OCI-LY7 (cell line): ENCODE measurements at regions not wholly inside any gene's neighbourhood (a gene's known extent, or its start where the extent isn't known, plus 50 kb on each side); places are given as distances from the start of the nearest gene placed in this dataset.
"Not testable (repeated sequence)": the region's sequence is repeated elsewhere in the genome, so short reads cannot be mapped to it uniquely, and the experiment has no call there.

Experiments
- BruUV-seq: library from RNA; stranded (reverse); fragments of 400-500 nt; replicated peaks from 2 replicates; lab custom pipeline; 2021; lab: Mats Ljungman, UMichigan
- CTCF ChIA-PET: fragments of 300-600 bp; sonication (Branson Sonifier 250); formaldehyde crosslinking; loops from one replicate; lab custom pipeline; 2022; ENCODE audit warnings: antibody characterized with exemption; ENCODE audit not compliant: unreplicated experiment; lab: Charles Lee
- POLR2A ChIA-PET: fragments of 300-600 bp; sonication (Branson Sonifier 250); formaldehyde crosslinking; loops from one replicate; lab custom pipeline; 2022; ENCODE audit warnings: antibody characterized with exemption; lab: Charles Lee
- DNase-seq: peaks from one replicate; pipeline ENCODE4 v3.0.0-alpha.2; 2015; ENCODE audit warnings: low spot score
- H2AFZ ChIP-seq: fragments of 200-600 bp; sonication (generic), shearing (Covaris generic); 2 replicates; pipeline ENCODE4 v1.6.1; 2014; ENCODE audit warnings: mild to moderate bottlenecking, antibody characterized with exemption, low read length, moderate library complexity
- H3K27ac ChIP-seq: fragments of 200-600 bp; sonication (generic); 2 replicates; pipeline ENCODE4 v1.5.1; 2014; ENCODE audit warnings: mixed run types, low read depth, mild to moderate bottlenecking, moderate library complexity, low read length, inconsistent platforms; ENCODE audit not compliant: poor library complexity, severe bottlenecking
- H3K36me3 ChIP-seq: fragments of 200-600 bp; sonication (generic); 2 replicates; pipeline ENCODE4 v1.6.1; 2014; ENCODE audit warnings: mild to moderate bottlenecking, antibody characterized with exemption, low read length, moderate library complexity, mixed read lengths; ENCODE audit not compliant: insufficient read depth
- H3K4me1 ChIP-seq: fragments of 200-600 bp; sonication (generic); 2 replicates; pipeline ENCODE4 v1.5.1; 2014; ENCODE audit warnings: mild to moderate bottlenecking, low read length; ENCODE audit not compliant: insufficient read depth, poor library complexity, severe bottlenecking
- H3K4me2 ChIP-seq: fragments of 200-600 bp; sonication (generic); 2 replicates; pipeline ENCODE4 v1.6.1; 2014; ENCODE audit warnings: mild to moderate bottlenecking, low read length
- H3K4me3 ChIP-seq: fragments of 200-600 bp; sonication (generic); 2 replicates; pipeline ENCODE4 v1.5.1; 2014; ENCODE audit warnings: mild to moderate bottlenecking, low read depth, low read length; ENCODE audit not compliant: poor library complexity, severe bottlenecking
- H3K79me2 ChIP-seq: fragments of 200-600 bp; sonication (generic); 2 replicates; pipeline ENCODE4 v1.6.1; 2016; ENCODE audit warnings: low read depth, mild to moderate bottlenecking, low read length, moderate library complexity, mixed read lengths; ENCODE audit not compliant: insufficient read depth
- H3K9me2 ChIP-seq: fragments of 200-600 bp; sonication (generic); 2 replicates; pipeline ENCODE4 v1.6.1; 2016; ENCODE audit warnings: mild to moderate bottlenecking, low read length, mixed read lengths; ENCODE audit not compliant: insufficient read depth
- H3K9me3 ChIP-seq: fragments of 200-600 bp; sonication (generic); 2 replicates; pipeline ENCODE4 v1.6.1; 2014; ENCODE audit warnings: mild to moderate bottlenecking, mixed run types, low read length, mixed read lengths
- H4K20me1 ChIP-seq: fragments of 200-600 bp; sonication (generic); 2 replicates; pipeline ENCODE4 v1.6.1; 2014; ENCODE audit warnings: mild to moderate bottlenecking, antibody characterized with exemption, low read length, moderate library complexity, mixed read lengths; ENCODE audit not compliant: insufficient read depth
- CTCF ChIP-seq: fragments of 200-600 bp; sonication (generic); conservative IDR thresholded peaks from 2 replicates; pipeline ENCODE4 v1.5.1; 2014; ENCODE audit warnings: mild to moderate bottlenecking, antibody characterized with exemption, low read length, moderate library complexity, mixed read lengths
- EZH2phosphoT487 ChIP-seq: fragments of 200-600 bp; sonication (generic); IDR thresholded peaks from 2 replicates; pipeline ENCODE4 v1.6.1; 2018; ENCODE audit warnings: low read depth, borderline replicate concordance, mild to moderate bottlenecking, mixed run types, antibody characterized with exemption, low read length, moderate library complexity, mixed read lengths
- intact Hi-C: fragments of 100-400 bp; cut with micrococcal nuclease; formaldehyde crosslinking; loops from one replicate; pipeline ENCODE4 v1.10.0; 2022; ENCODE audit not compliant: unreplicated experiment

DNA sequence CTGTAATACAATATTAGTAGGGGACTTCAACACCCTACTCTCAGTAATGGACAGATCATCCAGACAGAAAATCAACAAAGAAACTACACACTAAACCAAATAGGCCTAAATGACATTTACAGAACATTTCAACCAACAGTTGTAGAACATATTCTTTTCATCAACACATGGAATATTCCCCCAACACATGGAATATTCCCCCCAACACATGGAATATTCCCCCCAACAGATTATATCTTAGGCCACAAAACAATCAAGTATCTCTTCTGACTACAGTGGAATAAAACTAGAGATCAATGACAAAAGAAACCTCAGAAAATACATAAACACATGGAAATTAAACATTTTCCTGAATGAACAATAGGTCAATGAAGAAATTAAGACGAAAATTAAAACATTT is 187.2 kb upstream of the RBBP8 start:
- H3K9me2 ChIP-seq, result no peaks in the 10 kb centered on the region
- ChIA-PET CTCF (no interaction called here), POLR2A (no interaction called here)
- H3K79me2 ChIP-seq, result no peaks in the 10 kb centered on the region
- BruUV-seq, result no TSS peak
- no peak overlapping the region for H3K27ac ChIP-seq
- H3K9me3 ChIP-seq, result 0 out of 2 replicates have a peak, but pooled peaks cover 3% of the 10 kb centered on the region
- H3K4me3 ChIP-seq, result no peak overlapping the region
- intact Hi-C loops, result no loop called here
- no peaks in the 10 kb centered on the region for H3K4me1 ChIP-seq
- no peaks in the 10 kb centered on the region for H3K36me3 ChIP-seq
- H3K4me2 ChIP-seq, result no peak overlapping the region
- H4K20me1 ChIP-seq, result no peaks in the 10 kb centered on the region
- no peak for DNase-seq
- H2AFZ ChIP-seq, result no peak overlapping the region
- TF ChIP-seq CTCF (no peak), EZH2phosphoT487 (no peak)

DNA sequence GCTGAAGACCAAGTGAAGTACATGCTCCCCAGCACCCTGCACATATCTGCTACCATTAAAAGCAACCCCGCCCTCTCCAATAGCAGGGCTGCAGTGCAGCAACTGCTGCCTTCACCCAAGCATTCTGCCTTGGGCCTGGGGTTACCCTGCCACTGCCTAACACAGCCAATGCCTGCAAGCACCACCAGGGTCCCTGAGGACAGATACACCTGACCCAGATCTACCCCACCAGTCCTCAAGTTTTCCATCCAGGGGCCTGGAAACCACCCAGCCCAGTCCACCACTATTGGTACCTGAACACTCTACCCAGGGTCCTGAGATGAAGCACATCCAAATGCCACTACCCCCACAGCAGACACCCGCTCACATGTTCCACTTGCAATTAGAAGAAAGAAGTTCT is 181.1 kb upstream of the RBBP8 start:
- ChIA-PET POLR2A (no interaction called here), CTCF (no interaction called here)
- no peak overlapping the region for H3K4me2 ChIP-seq
- H4K20me1 ChIP-seq, result no peaks in the 10 kb centered on the region
- intact Hi-C loops, result no loop called here
- no peaks in the 10 kb centered on the region for H3K79me2 ChIP-seq
- H3K9me2 ChIP-seq, result no peaks in the 10 kb centered on the region
- H2AFZ ChIP-seq, result no peak overlapping the region
- H3K36me3 ChIP-seq, result no peaks in the 10 kb centered on the region
- BruUV-seq, result no TSS peak
- H3K4me3 ChIP-seq, result no peak overlapping the region
- H3K4me1 ChIP-seq, result no peaks in the 10 kb centered on the region
- TF ChIP-seq EZH2phosphoT487, result no peak
- TF ChIP-seq CTCF, result no peak
- no peak for DNase-seq
- no peak overlapping the region for H3K27ac ChIP-seq
- no peaks in the 10 kb centered on the region for H3K9me3 ChIP-seq

DNA sequence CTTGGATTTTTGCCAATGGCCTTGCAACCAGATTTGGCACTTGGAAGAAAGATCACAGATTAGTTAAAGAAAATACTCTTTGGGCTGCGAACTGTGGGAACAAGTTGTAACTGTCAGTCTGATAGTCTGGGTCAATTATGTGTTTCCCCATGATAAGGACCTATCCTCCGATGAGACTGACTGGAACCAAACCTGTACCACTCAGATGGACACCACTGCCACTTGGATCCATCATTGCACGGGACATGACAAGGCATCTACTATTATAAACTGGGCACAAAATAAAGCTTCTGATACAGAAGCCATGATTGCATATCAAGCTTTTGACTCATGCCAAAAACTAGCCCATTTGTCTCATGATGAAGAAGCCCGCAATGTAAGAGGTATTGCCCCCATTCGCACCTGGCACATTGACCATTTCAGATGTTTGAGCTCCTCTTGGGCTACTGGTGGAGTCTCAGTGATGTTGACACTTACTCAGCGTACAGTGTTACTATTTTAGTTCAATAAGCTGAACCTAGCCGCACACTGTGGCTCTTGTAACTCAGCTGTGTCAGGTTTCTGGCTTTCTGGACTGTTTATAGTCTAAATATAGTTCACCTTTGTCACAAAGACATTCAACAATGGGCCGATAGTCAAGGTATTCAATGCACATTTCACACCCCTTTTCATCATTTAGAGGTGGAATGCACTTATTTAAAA is 179.8 kb upstream of the RBBP8 start:
- Histone ChIP-seq H3K9me2 (no peaks in the 10 kb centered on the region), H3K4me1 (no peaks in the 10 kb centered on the region), H3K79me2 (no peaks in the 10 kb centered on the region), H2AFZ (no peak overlapping the region), H4K20me1 (no peaks in the 10 kb centered on the region), H3K4me3 (no peak overlapping the region), H3K4me2 (no peak overlapping the region), H3K36me3 (no peaks in the 10 kb centered on the region), H3K9me3 (no peaks in the 10 kb centered on the region), H3K27ac (no peak overlapping the region)
- TF ChIP-seq EZH2phosphoT487 (no peak), CTCF (no peak)
- intact Hi-C loops, result no loop called here
- ChIA-PET POLR2A (interaction anchor here (0.6 kb wide), 1 partner anchor 525 kb away, joined by 3 read pairs; no protein-coding TSS in a partner anchor), CTCF (no interaction called here)
- BruUV-seq, result no TSS peak
- DNase-seq, result no peak

- intact Hi-C loops, H3K79me2 ChIP-seq, H3K4me3 ChIP-seq, H3K4me2 ChIP-seq, H3K9me2 ChIP-seq, BruUV-seq, H4K20me1 ChIP-seq, H2AFZ ChIP-seq, DNase-seq, H3K9me3 ChIP-seq, CTCF ChIA-PET, H3K36me3 ChIP-seq, H3K27ac ChIP-seq, POLR2A ChIA-PET, H3K4me1 ChIP-seq: not testable (repeated sequence)
Observed at GRCh38 chr18:22764005-22764404, 169.1 kb upstream of the RBBP8 start.
